Endothelial cell (in vitro differentiated cells): ENCODE measurements at regions not wholly inside any gene's neighbourhood (a gene's known extent, or its start where the extent isn't known, plus 50 kb on each side); places are given as distances from the start of the nearest gene placed in this dataset.
"Not testable (repeated sequence)": the region's sequence is repeated elsewhere in the genome, so short reads cannot be mapped to it uniquely, and the experiment has no call there.

Experiments used
- DNase-seq: peaks from one replicate; pipeline ENCODE4 v3.0.0; 2021; ENCODE audit warnings: low spot score
- H3K27ac Mint-ChIP-seq: one replicate; pipeline ENCODE4 v1.8.0; 2021; ENCODE audit warnings: mixed read lengths, inconsistent platforms; ENCODE audit not compliant: unreplicated experiment
- H3K27me3 Mint-ChIP-seq: one replicate; pipeline ENCODE4 v1.8.0; 2021; ENCODE audit warnings: mild to moderate bottlenecking, moderate library complexity, mixed read lengths, inconsistent platforms; ENCODE audit not compliant: unreplicated experiment
- H3K36me3 Mint-ChIP-seq: one replicate; pipeline ENCODE4 v1.8.0; 2021; ENCODE audit warnings: mild to moderate bottlenecking, low read depth, mixed read lengths, inconsistent platforms; ENCODE audit not compliant: unreplicated experiment
- H3K4me1 Mint-ChIP-seq: one replicate; pipeline ENCODE4 v1.8.0; 2021; ENCODE audit warnings: mild to moderate bottlenecking, mixed read lengths, inconsistent platforms; ENCODE audit not compliant: unreplicated experiment
- H3K4me3 Mint-ChIP-seq: one replicate; pipeline ENCODE4 v1.8.0; 2021; ENCODE audit warnings: mild to moderate bottlenecking, mixed read lengths, inconsistent platforms; ENCODE audit not compliant: unreplicated experiment
- H3K9me3 Mint-ChIP-seq: one replicate; pipeline ENCODE4 v1.8.0; 2021; ENCODE audit warnings: mixed read lengths, inconsistent platforms; ENCODE audit not compliant: unreplicated experiment
- CTCF ChIP-seq: fragments of 200-600 bp; sonication (generic); IDR thresholded peaks from one replicate; pipeline ENCODE4 v1.5.0; 2021; ENCODE audit warnings: antibody characterized with exemption; ENCODE audit not compliant: unreplicated experiment

DNA sequence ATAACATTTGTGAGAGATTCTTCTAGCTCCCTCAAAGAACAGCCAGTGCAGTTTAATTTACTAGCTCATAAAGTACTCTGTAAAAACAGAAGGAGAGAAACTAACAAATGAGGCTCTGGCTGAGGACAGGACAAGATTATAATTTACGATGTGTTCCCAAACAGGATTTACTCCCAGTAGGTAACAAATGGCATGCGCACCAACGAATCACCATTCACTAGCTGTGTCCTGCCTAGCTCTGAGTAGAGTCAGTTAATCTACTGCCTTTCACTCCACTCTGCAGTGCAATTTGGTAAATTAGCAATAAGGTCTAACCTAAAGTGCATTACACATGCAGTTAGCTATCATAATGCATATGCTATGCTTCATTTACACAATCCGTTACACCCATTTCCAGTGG, 497.4 kb upstream of the CCNG1 start:
- no peak for TF ChIP-seq CTCF
- no peaks in the 10 kb centered on the region for H3K4me1 Mint-ChIP-seq
- H3K27ac Mint-ChIP-seq = no peak overlapping the region
- H3K9me3 Mint-ChIP-seq = peaks cover 7% of the 10 kb centered on the region
- H3K27me3 Mint-ChIP-seq = no peaks in the 10 kb centered on the region
- no peak overlapping the region for H3K4me3 Mint-ChIP-seq
- peaks cover 4% of the 10 kb centered on the region for H3K36me3 Mint-ChIP-seq
- DNase-seq = no peak

GRCh38 chr5:162948677-162949076, 488.7 kb upstream of the CCNG1 start:
- Mint-ChIP-seq H3K9me3 (no peaks in the 10 kb centered on the region), H3K27ac (no peak overlapping the region), H3K36me3 (no peaks in the 10 kb centered on the region), H3K4me3 (no peak overlapping the region), H3K4me1 (no peaks in the 10 kb centered on the region), H3K27me3 (no peaks in the 10 kb centered on the region)
- no peak for DNase-seq
- no peak for TF ChIP-seq CTCF

DNA sequence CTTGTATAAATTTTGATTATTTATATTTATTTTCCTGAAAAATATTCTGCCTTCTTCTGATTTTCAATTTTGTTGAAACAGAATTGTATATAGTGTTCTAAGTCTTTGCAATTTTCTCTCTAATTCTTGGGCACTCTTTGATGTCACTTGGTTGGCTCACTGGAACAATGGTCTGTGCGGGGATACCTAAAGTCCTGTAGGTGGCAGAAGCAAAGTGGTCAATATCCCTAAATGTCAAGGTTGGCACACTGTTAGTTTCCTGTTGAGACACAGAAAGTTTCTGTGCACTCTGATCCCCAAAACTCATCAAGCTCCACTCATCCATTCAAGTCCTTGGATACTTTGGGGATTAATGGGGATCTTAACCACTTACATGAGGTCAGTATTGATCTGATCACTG, 480.8 kb upstream of the CCNG1 start:
- no peak for DNase-seq
- no peak overlapping the region for H3K4me3 Mint-ChIP-seq
- no peaks in the 10 kb centered on the region for H3K36me3 Mint-ChIP-seq
- no peaks in the 10 kb centered on the region for H3K4me1 Mint-ChIP-seq
- no peak overlapping the region for H3K27ac Mint-ChIP-seq
- no peak for TF ChIP-seq CTCF
- no peaks in the 10 kb centered on the region for H3K9me3 Mint-ChIP-seq
- no peaks in the 10 kb centered on the region for H3K27me3 Mint-ChIP-seq

DNA sequence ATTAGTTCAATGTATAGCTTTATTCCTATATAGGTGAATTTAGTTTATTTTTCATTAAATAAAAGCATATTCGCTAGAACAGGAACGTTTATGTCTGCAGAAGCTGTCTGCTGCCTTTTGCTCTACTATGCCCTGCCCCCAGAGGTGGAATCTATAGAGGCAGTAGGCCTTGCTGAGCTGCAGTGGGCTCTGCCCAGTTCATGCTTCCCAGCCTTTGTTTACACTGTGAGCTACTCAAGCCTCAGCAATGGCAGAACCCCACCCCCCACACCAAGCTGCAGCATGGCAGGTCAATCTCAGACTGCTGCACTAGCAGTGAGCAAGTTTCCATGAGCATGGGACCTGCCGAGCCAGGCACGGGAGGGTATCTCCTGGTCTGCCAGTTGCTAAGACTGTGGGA, 473.3 kb upstream of the CCNG1 start:
- H3K9me3 Mint-ChIP-seq, H3K4me1 Mint-ChIP-seq: not testable (repeated sequence)

GRCh38 chr5:162990063-162990462, 447.3 kb upstream of the CCNG1 start:
- TF ChIP-seq CTCF = no peak
- no peaks in the 10 kb centered on the region for H3K4me1 Mint-ChIP-seq
- no peaks in the 10 kb centered on the region for H3K9me3 Mint-ChIP-seq
- DNase-seq = no peak
- H3K4me3 Mint-ChIP-seq = no peak overlapping the region
- no peaks in the 10 kb centered on the region for H3K27me3 Mint-ChIP-seq
- H3K27ac Mint-ChIP-seq = no peak overlapping the region
- H3K36me3 Mint-ChIP-seq = no peaks in the 10 kb centered on the region

More for the DNA sequence above, 473.3 kb upstream of the CCNG1 start:
- H3K4me3 Mint-ChIP-seq, H3K36me3 Mint-ChIP-seq, H3K27ac Mint-ChIP-seq, DNase-seq, H3K27me3 Mint-ChIP-seq: not testable (repeated sequence)
